NCI-H2171 treated with DMSO at 0.1 percent for 48 hours (cell line): ENCODE measurements at regions not wholly inside any gene's neighbourhood (a gene's known extent, or its start where the extent isn't known, plus 50 kb on each side); places are given as distances from the start of the nearest gene placed in this dataset.

Source experiments
- DNase-seq: peaks from one replicate; lab custom pipeline; 2025; lab: John Stamatoyannopoulos, UW

- DNase-seq = no peak
Measured at GRCh38 chr22:22093743-22094142, 111.2 kb upstream of the TOP3B start.

DNA sequence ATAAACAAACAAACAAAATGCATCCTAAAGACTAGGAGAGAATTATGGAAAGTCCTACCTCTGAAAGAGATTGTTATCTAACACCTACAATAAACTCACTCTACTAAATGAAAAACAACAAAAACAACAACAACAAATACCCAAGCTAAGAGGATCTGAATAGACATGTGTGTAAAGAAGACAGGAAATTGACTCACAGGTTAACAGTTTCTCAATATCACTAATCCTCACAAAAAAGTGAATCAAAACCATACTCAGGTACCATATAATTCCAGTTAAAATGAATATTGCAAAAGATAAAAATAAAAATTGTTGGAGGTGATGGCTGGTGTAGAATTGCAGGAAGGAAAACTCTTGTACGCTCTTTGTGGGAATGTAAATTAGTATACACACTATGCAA lies 110.4 kb upstream of the TOP3B start:
- DNase-seq = no peak

DNA sequence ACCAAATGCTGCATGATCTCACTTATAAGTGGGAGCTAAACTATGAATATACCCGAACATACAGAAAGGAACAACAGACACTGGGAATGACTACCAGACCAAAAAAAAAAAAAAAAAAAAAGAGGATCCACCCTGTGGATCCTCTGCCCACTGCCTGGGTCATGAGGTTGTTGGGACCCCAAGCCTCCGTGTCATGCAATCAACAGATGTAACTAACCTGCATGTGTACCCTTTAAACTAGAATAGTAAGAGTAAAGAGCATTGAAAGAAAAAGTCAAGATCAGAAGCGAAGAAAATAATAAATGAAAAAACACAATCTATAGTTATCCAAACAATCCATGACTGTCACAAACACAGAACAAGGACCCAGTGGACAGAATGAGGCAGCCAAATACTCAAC lies 109.5 kb upstream of the TOP3B start:
- DNase-seq = no peak

DNA sequence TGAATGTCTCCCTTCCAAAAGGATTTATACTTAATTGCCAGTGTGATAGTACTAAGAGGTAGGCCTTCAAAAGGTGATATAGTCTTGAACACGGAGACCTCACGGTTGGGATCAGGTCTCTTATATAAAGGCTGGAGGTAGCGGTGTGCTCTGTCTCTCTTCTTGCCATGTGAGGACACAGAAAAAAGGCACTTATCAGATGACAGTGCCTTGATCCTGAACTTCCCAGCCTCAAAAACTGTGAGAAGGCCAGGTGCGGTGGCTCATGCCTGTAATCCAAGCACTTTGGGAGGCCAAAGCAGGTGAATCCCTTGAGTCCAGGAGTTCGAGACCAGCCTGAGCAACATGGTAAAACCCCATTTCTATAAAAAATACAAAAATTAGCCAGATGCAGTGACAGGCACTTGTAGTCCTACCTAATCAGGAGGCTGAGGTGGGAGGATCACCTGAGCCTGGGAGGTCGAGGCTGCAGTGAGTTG lies 108.9 kb upstream of the TOP3B start:
- DNase-seq = no peak

GRCh38 chr22:22090650-22091399 lies 108.2 kb upstream of the TOP3B start:
- no peak for DNase-seq

GRCh38 chr22:22089459-22090308 lies 107.1 kb upstream of the TOP3B start:
- no peak for DNase-seq

- DNase-seq = no peak
Measured at GRCh38 chr22:22088658-22089458, 106.3 kb upstream of the TOP3B start.

DNA sequence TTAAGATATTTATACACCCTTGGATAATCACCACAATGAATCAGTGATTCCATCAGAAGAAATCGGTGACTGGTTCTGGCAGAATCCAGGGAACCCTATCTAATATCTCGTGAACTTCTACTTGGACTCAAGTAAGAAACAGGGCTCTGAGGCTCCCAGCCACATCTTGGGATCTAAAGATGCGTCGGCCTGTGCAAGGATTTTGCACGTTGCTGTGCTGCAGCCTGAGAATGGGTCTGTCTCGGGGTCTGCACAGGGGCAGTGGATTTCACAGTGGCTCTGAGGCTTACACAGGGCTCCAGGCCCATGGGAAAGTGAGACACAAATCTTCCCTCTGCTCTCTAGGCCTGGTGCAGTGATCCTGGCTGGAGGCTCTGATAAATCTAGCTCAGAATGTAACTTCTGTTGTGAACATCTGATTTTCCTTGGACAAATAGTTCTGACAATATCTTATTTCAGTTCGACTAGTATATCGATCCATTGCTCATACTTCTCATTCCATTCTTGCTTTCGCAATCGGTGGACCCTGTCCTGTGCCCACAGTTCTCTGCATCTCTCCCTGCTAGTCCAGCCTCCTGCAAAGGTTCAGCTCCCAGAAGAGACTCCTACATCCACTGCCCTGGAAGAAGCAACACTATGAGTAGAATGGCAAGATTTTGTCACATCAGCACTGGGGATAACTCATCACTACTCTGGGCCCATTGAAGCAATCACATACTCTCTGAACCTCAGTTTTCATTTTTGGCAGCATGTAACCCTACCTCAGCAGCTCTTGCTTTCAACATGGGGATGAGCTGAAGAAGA lies 105.5 kb upstream of the TOP3B start:
- DNase-seq = no peak

DNA sequence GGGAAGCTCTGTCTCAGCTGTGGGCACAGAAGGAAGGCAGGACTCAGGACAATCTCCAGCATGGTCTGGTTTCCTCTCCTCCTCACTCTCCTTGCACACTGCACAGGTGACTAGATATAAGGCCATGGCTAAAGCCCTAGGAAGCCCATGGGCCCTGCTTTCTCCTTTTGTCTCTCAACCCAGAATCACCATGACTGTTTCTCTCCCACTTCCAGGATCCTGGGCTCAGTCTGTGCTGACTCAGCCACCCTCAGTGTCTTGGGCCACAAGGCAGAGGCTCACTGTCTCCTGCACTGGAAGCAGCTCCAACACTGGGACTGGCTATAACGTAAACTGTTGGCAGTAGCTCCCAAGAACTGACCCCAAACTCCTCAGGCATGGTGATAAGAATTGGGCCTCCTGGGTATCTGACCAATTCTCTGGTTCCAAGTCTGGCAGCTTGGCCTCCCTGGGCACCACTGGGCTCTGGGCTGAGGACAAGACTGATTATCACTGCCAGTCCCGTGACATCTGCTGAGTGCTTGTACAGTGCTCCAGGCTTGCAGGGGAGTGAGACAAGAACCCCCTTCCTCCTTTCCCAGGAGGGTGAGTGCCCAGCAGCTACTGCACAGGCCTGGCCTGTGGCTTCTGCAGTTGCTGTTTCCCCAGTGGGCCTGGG lies 104.0 kb upstream of the TOP3B start:
- no peak for DNase-seq

DNA sequence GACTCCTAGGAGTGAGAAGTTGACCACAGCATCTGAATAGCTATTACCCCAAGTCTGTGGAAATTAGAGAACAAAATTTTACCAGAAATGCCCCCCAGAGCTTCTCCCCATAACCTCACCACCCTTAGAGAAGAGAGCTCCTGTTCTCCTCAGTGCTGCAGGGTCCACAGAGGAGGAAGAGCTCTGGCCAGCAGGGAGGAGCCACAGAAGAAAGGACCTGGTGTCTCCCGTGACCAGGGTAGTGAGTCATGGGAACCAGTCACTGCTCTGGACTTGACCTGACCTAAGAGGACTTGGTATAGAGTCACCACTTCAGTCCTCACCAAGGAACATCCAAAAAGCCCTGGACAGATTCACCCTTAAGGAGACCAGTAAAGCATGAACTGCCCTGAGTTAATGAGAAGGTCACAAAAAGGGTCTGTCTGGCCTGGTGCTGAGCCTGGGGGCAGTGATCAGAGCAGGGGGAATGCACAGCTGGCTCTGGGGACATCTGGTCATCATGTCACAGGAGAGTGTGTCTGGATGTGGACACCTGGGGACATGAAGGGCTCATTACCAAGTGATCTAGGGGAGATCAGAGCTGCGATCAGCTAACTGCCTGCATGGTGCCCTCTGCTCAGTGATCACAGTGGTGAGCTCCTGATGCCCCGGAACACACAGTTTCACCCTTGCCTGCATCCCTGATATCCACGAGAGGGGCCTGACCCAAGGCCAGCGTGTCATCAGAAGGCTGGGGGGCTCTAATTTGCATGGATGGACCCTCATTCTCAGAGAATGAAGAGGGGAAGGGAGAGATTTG lies 103.3 kb upstream of the TOP3B start:
- no peak for DNase-seq

- DNase-seq = no peak
Measured at GRCh38 chr22:22084089-22084711, 101.6 kb upstream of the TOP3B start.

GRCh38 chr22:22082960-22083359 lies 100.4 kb upstream of the TOP3B start:
- DNase-seq = no peak

DNA sequence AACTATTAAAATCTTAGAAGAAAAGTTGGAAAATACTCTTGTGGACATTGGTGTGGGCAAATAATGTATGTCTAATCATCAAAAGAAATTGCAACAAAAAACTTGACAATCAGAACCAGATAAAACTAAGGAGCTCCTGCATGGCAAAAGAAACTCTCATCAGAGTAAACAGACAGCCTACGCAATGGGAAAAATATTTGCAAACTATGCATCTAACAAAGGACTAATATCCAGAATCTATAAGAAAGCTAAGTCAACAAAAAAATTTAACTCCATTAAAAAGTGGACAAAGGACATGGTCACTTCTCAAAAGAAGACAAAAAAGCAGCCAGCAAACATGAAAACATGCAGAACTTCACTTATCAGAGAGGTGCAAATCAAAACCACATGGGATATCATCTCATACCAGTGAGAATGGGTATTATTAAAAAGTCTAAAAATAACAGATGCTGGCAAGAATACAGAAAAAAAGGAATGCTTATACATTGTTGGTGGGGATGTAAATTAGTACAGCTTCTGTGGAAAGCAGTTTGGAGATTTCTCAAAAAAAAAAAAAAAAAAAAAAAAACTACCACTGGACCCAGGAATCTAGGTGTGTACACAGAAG lies 99.7 kb upstream of the TOP3B start:
- no peak for DNase-seq

DNA sequence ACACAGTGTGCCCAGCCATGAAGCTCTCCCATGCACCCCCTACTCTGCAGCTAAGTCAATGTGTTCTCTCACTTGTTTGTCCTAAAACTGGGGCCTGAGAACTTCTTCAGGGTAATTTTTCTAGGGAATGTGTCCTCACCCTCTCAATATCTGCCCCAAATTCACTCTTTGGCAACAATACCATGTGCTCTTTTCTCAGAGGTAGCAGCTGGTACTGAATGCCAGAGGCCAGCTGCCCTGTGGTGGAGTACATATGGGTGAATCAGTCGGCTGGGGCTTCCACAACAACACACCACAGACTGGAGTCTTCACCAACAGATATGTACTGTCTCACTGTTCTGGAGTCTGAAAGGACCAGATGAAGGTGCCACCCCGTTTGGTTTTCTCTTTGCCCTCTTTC lies 97.7 kb upstream of the TOP3B start:
- DNase-seq = peak; percentile 92

GRCh38 chr22:22079404-22080148 lies 97.0 kb upstream of the TOP3B start:
- DNase-seq = no peak

GRCh38 chr22:22078329-22078728 lies 95.7 kb upstream of the TOP3B start:
- peak; percentile 94 for DNase-seq

- peak; percentile 52 for DNase-seq
Measured at GRCh38 chr22:22076932-22077703, 94.5 kb upstream of the TOP3B start.

GRCh38 chr22:22076361-22076760 lies 93.8 kb upstream of the TOP3B start:
- peak; percentile 7 for DNase-seq
